ENCODE measurements at regions not wholly inside any gene's neighbourhood (a gene's known extent, or its start where the extent isn't known, plus 50 kb on each side); places are given as distances from the start of the nearest gene placed in this dataset.

DNA sequence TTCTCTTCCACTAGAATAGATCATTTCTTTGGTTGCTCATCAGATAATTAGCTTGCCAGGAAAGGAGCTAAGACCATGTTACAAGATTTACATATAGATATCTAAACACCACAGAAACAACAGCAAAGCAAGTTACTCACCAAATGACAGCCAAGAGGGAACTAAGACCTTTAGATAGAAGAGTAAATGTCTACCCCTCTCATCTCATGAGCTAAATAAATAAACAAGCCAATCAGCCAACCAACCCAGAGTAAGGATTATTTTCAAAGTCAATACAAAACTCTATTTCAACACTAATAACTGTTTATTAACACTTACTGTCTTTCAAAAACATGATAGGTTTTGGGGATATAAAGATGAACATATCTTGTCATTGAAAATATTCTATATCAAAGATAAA lies 474.7 kb downstream of the LMO4 start:
- no peak for ATAC-seq
- no peak overlapping the region for H3K27ac ChIP-seq
- H3K27me3 ChIP-seq = no peaks in the 10 kb centered on the region
- intact Hi-C loops (cut with DNase I) = no loop called here
- no peaks in the 10 kb centered on the region for H3K36me3 ChIP-seq
- H3K9me3 ChIP-seq = peaks cover 0 to 7% (median 0%) of the 10 kb centered on the region in 12 donors
- TF ChIP-seq, protein P1, sequence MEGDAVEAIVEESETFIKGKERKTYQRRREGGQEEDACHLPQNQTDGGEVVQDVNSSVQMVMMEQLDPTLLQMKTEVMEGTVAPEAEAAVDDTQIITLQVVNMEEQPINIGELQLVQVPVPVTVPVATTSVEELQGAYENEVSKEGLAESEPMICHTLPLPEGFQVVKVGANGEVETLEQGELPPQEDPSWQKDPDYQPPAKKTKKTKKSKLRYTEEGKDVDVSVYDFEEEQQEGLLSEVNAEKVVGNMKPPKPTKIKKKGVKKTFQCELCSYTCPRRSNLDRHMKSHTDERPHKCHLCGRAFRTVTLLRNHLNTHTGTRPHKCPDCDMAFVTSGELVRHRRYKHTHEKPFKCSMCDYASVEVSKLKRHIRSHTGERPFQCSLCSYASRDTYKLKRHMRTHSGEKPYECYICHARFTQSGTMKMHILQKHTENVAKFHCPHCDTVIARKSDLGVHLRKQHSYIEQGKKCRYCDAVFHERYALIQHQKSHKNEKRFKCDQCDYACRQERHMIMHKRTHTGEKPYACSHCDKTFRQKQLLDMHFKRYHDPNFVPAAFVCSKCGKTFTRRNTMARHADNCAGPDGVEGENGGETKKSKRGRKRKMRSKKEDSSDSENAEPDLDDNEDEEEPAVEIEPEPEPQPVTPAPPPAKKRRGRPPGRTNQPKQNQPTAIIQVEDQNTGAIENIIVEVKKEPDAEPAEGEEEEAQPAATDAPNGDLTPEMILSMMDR (IDR thresholded peaks at IDR 0.05) = no peak
- TF ChIP-seq POLR2A (IDR thresholded peaks at IDR 0.05) = no peak
- no peak overlapping the region for H3K4me3 ChIP-seq
- no peaks in the 10 kb centered on the region for H3K4me1 ChIP-seq
- no peak for DNase-seq

DNA sequence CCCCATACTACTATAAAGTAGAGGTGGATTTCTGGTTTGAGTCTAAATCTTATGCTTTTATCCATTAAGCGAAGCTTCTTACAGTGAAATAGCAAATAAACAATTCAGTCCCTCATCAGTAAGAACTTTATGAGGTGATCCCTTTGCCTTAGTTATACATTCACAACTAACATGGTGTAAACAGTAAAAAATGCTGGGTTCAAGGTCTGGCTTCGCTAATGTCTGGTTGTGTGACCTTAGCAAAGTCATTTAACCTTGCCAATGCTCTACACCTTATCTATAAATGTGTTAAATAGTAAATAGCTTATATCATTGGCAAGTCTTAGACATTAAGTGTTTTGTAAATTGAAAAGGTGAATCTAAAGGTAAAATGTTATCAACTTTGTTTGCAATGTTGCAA lies 475.4 kb downstream of the LMO4 start:
- intact Hi-C loops (cut with DNase I) = no loop called here
- DNase-seq = no peak
- WGBS, 4 donors = 70 to 92% (median 88%) methylated on average over 2 of the region's 2 CpGs
- Histone ChIP-seq H3K36me3 (no peaks in the 10 kb centered on the region), H3K4me1 (no peaks in the 10 kb centered on the region), H3K27me3 (no peaks in the 10 kb centered on the region), H3K9me3 (peaks cover 0 to 7% (median 0%) of the 10 kb centered on the region in 12 donors), H3K4me3 (no peak overlapping the region), H3K27ac (no peak overlapping the region)
- no peak for TF ChIP-seq POLR2A (IDR thresholded peaks at IDR 0.05)
- TF ChIP-seq, protein P1 (IDR thresholded peaks at IDR 0.05) = no peak
- no peak for ATAC-seq

DNA sequence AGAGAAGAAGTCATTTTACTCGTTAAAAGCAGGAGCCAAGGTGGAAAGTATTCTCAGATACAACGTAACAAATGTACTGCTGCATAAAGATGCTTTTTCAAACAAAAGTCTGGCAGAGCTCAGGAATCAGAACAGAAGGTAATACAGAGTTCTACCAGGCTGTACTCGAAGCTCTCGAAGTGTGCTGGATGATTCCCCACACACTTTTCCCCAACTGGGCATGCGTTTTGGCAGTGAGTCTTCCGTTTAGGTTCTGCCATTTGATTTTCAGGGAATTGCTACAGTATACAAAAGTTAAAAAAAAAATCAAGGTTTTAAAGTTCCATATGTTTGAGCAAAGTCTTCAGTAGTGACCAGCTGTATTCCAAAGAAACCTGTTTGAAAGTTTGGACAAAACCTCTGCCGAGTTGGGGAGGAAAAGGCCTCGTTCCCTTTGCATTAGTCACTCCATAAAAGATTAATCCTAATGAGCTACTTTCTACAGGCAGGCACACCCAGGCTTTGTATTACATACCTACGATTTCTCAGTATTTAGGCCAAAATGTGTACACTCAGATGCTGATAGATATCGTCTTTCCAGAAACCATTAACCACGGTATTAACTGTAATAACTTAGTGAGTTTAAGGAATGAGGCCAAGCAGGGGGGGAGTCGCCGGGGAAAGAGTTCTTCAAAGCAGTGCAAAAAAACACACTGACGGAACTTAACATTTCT lies 477.1 kb downstream of the LMO4 start:
- no peak for ATAC-seq
- intact Hi-C loops (cut with DNase I) = no loop called here
- H3K9me3 ChIP-seq = peaks cover 0 to 1% (median 0%) of the 10 kb centered on the region in 12 donors
- TF ChIP-seq, protein P1 (IDR thresholded peaks at IDR 0.05) = no peak
- no peak for TF ChIP-seq POLR2A (IDR thresholded peaks at IDR 0.05)
- H3K4me3 ChIP-seq = peak overlapping the region in 1 of 12 donors; percentile 7
- H3K4me1 ChIP-seq = no peaks in the 10 kb centered on the region
- no peaks in the 10 kb centered on the region for H3K36me3 ChIP-seq
- no peak for DNase-seq
- peak overlapping the region in 1 of 12 donors; percentile 4 for H3K27ac ChIP-seq
- WGBS, 4 donors = 73 to 78% (median 75%) methylated on average over 14 of the region's 14 CpGs
- H3K27me3 ChIP-seq = no peaks in the 10 kb centered on the region

DNA sequence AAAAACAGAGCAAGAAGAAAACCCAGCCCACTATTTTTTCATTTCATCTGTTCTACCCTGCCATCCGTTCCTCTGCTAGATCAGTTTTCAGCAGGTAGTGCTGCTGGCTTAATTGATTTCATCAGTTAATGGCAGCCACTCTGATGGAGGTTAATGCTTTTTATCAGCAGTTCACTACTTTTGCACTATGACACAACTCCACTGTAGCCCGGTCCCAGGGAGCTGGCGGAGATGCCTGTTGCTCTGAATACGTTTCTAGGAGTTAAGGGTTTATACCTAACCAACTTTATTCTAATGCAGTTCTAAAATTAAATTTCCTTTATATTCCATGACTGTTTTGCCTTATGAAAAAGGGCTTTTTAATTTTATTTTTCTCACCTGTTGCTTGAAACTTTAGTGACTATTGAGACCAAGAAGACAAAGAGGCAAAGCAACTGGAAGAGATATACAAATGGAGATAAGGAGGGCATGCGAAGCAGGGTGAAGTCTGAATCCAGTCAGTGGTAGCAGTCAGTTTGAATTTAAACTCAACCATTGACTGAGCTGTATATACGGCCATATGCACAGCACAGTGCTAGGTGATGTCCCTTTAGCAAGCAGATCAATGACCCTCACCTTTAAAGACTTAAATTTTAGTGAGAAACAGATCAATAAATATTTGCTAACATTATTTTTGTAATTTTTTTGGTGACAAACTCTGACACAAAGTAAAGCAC lies 477.9 kb downstream of the LMO4 start:
- H3K27me3 ChIP-seq = no peaks in the 10 kb centered on the region
- peak overlapping the region in 1 of 12 donors; percentile 7 for H3K4me3 ChIP-seq
- 72 to 77% (median 76%) methylated on average over 6 of the region's 6 CpGs for WGBS, 4 donors
- no peaks in the 10 kb centered on the region for H3K9me3 ChIP-seq
- intact Hi-C loops (cut with DNase I) = no loop called here
- DNase-seq (no peak), ATAC-seq (no peak)
- H3K4me1 ChIP-seq = no peaks in the 10 kb centered on the region
- H3K27ac ChIP-seq = peak overlapping the region in 1 of 12 donors; percentile 4
- no peak for TF ChIP-seq POLR2A (IDR thresholded peaks at IDR 0.05)
- TF ChIP-seq, protein P1 (IDR thresholded peaks at IDR 0.05) = no peak
- no peaks in the 10 kb centered on the region for H3K36me3 ChIP-seq
